ENCODE measurements at regions not wholly inside any gene's neighbourhood (a gene's known extent, or its start where the extent isn't known, plus 50 kb on each side); places are given as distances from the start of the nearest gene placed in this dataset.

- no peaks in the 10 kb centered on the region for H3K4me1 ChIP-seq
- no peak for DNase-seq
- TF ChIP-seq POLR2A (IDR thresholded peaks at IDR 0.05) (no peak), CTCF (IDR thresholded peaks at IDR 0.05 in 4 of 5, conservative IDR thresholded peaks at IDR 0.05 in 1 of 5) (no peak)
- no peak overlapping the region for H3K4me3 ChIP-seq
- H3K36me3 ChIP-seq = no peaks in the 10 kb centered on the region
- no peaks in the 10 kb centered on the region for H3K9me3 ChIP-seq
- no peaks in the 10 kb centered on the region for H3K27me3 ChIP-seq
- in situ Hi-C loops (cut with MboI; ENCODE audit: low sequenced_read_pairs in 4 of 4) (no loop called here), intact Hi-C loops (cut with DNase I; ENCODE audit: low total_unique reads) (no loop called here)
- no peak for ATAC-seq
- H3K27ac ChIP-seq = no peak overlapping the region
These were observed 943.8 kb upstream of the TYRP1 start for GRCh38 chr9:11749396-11749795.

- TF ChIP-seq POLR2A (IDR thresholded peaks at IDR 0.05) = no peak
- TF ChIP-seq CTCF (IDR thresholded peaks at IDR 0.05 in 4 of 5, conservative IDR thresholded peaks at IDR 0.05 in 1 of 5) = no peak
- Histone ChIP-seq H3K36me3 (no peaks in the 10 kb centered on the region), H3K4me3 (no peak overlapping the region), H3K4me1 (no peaks in the 10 kb centered on the region), H3K27me3 (no peaks in the 10 kb centered on the region), H3K9me3 (no peaks in the 10 kb centered on the region), H3K27ac (no peak overlapping the region)
- ATAC-seq (no peak), DNase-seq (no peak)
- intact Hi-C loops (cut with DNase I; ENCODE audit: low total_unique reads) (no loop called here), in situ Hi-C loops (cut with MboI; ENCODE audit: low sequenced_read_pairs in 4 of 4) (no loop called here)
These were observed 937.2 kb upstream of the TYRP1 start for GRCh38 chr9:11755951-11756350.

GRCh38 chr9:11757408-11757807 is 935.8 kb upstream of the TYRP1 start:
- intact Hi-C loops (cut with DNase I; ENCODE audit: low total_unique reads) (no loop called here), in situ Hi-C loops (cut with MboI; ENCODE audit: low sequenced_read_pairs in 4 of 4) (no loop called here)
- Histone ChIP-seq H3K27ac (no peak overlapping the region), H3K4me3 (no peak overlapping the region), H3K36me3 (no peaks in the 10 kb centered on the region), H3K27me3 (no peaks in the 10 kb centered on the region), H3K4me1 (no peaks in the 10 kb centered on the region), H3K9me3 (no peaks in the 10 kb centered on the region)
- no peak for TF ChIP-seq POLR2A (IDR thresholded peaks at IDR 0.05)
- no peak for TF ChIP-seq CTCF (IDR thresholded peaks at IDR 0.05 in 4 of 5, conservative IDR thresholded peaks at IDR 0.05 in 1 of 5)
- DNase-seq = no peak
- ATAC-seq = no peak

- ATAC-seq (no peak), DNase-seq (no peak)
- TF ChIP-seq POLR2A (IDR thresholded peaks at IDR 0.05) (no peak), CTCF (IDR thresholded peaks at IDR 0.05 in 4 of 5, conservative IDR thresholded peaks at IDR 0.05 in 1 of 5) (no peak)
- intact Hi-C loops (cut with DNase I; ENCODE audit: low total_unique reads) (no loop called here), in situ Hi-C loops (cut with MboI; ENCODE audit: low sequenced_read_pairs in 4 of 4) (no loop called here)
- Histone ChIP-seq H3K36me3 (no peaks in the 10 kb centered on the region), H3K9me3 (no peaks in the 10 kb centered on the region), H3K27ac (no peak overlapping the region), H3K27me3 (no peaks in the 10 kb centered on the region), H3K4me1 (no peaks in the 10 kb centered on the region), H3K4me3 (no peak overlapping the region)
These were observed 935.2 kb upstream of the TYRP1 start for GRCh38 chr9:11758016-11758415.

GRCh38 chr9:11779971-11780370 is 913.2 kb upstream of the TYRP1 start:
- no peak overlapping the region for H3K4me3 ChIP-seq
- TF ChIP-seq CTCF (IDR thresholded peaks at IDR 0.05 in 4 of 5, conservative IDR thresholded peaks at IDR 0.05 in 1 of 5) (no peak), POLR2A (IDR thresholded peaks at IDR 0.05) (no peak)
- H3K27ac ChIP-seq = no peak overlapping the region
- in situ Hi-C loops (cut with MboI; ENCODE audit: low sequenced_read_pairs in 4 of 4) = no loop called here
- H3K36me3 ChIP-seq = no peaks in the 10 kb centered on the region
- DNase-seq (no peak), ATAC-seq (no peak)
- no peaks in the 10 kb centered on the region for H3K9me3 ChIP-seq
- intact Hi-C loops (cut with DNase I; ENCODE audit: low total_unique reads) = no loop called here
- no peaks in the 10 kb centered on the region for H3K27me3 ChIP-seq
- no peaks in the 10 kb centered on the region for H3K4me1 ChIP-seq
